ENCODE measurements at regions not wholly inside any gene's neighbourhood (a gene's known extent, or its start where the extent isn't known, plus 50 kb on each side); places are given as distances from the start of the nearest gene placed in this dataset.
A peak's percentile ranks its signal among the peaks of the same experiment; 100 is the strongest.

DNA sequence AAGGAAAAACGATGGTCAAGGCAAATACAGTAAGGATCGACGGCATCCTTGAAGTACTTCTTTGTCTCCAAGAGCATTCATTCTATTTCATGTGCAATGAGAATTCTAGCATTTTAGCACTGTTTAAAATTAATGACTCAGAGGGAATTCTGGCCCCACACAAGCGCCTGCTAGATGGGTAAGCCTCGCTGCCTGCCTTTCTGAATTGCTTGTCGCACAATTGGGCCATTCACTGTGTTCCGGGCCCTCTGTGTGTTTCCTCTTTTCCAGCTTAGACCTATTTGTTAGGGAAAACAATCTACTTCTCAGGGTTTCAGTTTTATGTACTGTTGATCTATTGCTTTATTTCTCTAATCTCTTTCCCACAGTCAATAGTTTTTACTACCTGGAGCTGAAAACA lies 204.7 kb upstream of the ZNF32 start:
- Histone ChIP-seq H3K4me1 (ENCODE audit: control insufficient read depth, insufficient read depth, low read length, unreplicated experiment) (peaks cover 24% of the 10 kb centered on the region), H3K36me3 (ENCODE audit: insufficient read depth, low read length) (no peaks in the 10 kb centered on the region), H3K79me2 (ENCODE audit: control insufficient read depth, insufficient read depth, low read length, unreplicated experiment) (no peaks in the 10 kb centered on the region)

GRCh38 chr10:43852644-43853214 lies 204.0 kb upstream of the ZNF32 start:
- Histone ChIP-seq H3K36me3 (ENCODE audit: insufficient read depth, low read length) (no peaks in the 10 kb centered on the region), H3K79me2 (ENCODE audit: control insufficient read depth, insufficient read depth, low read length, unreplicated experiment) (no peaks in the 10 kb centered on the region), H2AFZ (ENCODE audit: low read length, unreplicated experiment) (no peak overlapping the region), H3K27ac (ENCODE audit: low read depth, low read length) (no peak overlapping the region), H3K4me1 (ENCODE audit: control insufficient read depth, insufficient read depth, low read length, unreplicated experiment) (peaks cover 18% of the 10 kb centered on the region), H3K27me3 (ENCODE audit: insufficient read depth, low read length) (no peaks in the 10 kb centered on the region), H3K4me3 (ENCODE audit: low read depth, low read length) (no peak overlapping the region)

More for the DNA sequence above, 204.7 kb upstream of the ZNF32 start:
- H2AFZ ChIP-seq (ENCODE audit: low read length, unreplicated experiment) = no peak overlapping the region
- H3K27ac ChIP-seq (ENCODE audit: low read depth, low read length) = no peak overlapping the region
- H3K27me3 ChIP-seq (ENCODE audit: insufficient read depth, low read length) = no peaks in the 10 kb centered on the region
- H3K4me3 ChIP-seq (ENCODE audit: low read depth, low read length) = no peak overlapping the region

- Histone ChIP-seq H3K4me3 (ENCODE audit: low read depth, low read length) (no peak overlapping the region), H3K27ac (ENCODE audit: low read depth, low read length) (no peak overlapping the region), H3K27me3 (ENCODE audit: insufficient read depth, low read length) (no peaks in the 10 kb centered on the region), H3K4me1 (ENCODE audit: control insufficient read depth, insufficient read depth, low read length, unreplicated experiment) (peaks cover 13% of the 10 kb centered on the region), H3K79me2 (ENCODE audit: control insufficient read depth, insufficient read depth, low read length, unreplicated experiment) (no peaks in the 10 kb centered on the region), H2AFZ (ENCODE audit: low read length, unreplicated experiment) (no peak overlapping the region), H3K36me3 (ENCODE audit: insufficient read depth, low read length) (no peaks in the 10 kb centered on the region)
These were observed 203.5 kb upstream of the ZNF32 start for GRCh38 chr10:43852149-43852548.

DNA sequence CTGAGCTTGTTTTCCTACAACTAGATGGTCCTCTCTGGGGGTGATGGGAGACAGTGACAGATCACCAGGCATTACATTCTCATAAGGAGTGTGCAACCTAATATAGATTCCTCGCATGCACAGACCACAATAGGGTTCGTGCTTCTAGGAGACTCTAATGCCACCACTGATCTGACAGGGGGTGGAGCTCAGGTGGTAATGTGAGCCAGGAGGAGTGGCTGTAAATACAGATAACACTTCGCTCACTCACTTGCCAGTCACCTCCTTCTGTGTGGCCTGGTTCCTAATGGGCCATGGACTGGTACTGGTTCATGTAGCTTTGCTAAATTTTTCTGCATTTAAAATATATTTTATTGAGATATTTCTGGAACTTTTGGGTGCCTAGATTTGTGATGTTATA lies 202.3 kb upstream of the ZNF32 start:
- Histone ChIP-seq H3K4me1 (ENCODE audit: control insufficient read depth, insufficient read depth, low read length, unreplicated experiment) (peaks cover 19% of the 10 kb centered on the region), H3K36me3 (ENCODE audit: insufficient read depth, low read length) (no peaks in the 10 kb centered on the region), H3K4me3 (ENCODE audit: low read depth, low read length) (no peak overlapping the region), H3K79me2 (ENCODE audit: control insufficient read depth, insufficient read depth, low read length, unreplicated experiment) (no peaks in the 10 kb centered on the region), H3K27ac (ENCODE audit: low read depth, low read length) (no peak overlapping the region), H2AFZ (ENCODE audit: low read length, unreplicated experiment) (no peak overlapping the region), H3K27me3 (ENCODE audit: insufficient read depth, low read length) (no peaks in the 10 kb centered on the region)

DNA sequence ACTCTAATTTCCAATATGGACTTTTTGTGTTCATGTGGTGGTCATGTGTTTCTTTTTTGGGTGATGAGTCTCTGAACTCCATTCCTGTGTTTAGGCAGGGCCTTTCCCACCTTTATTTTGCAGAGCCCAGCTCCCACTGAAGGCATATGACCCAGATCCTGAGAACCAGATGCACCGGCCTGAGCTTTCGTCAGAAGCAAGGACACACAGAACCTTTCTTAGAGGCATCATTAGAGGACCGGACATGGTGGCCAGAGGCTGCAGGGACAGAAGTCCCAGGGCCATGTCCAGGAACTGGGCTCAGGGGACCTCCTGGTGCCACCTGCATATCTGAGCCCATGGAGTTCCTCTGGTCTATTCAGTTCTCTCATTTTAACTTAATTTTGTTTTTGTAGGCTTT lies 200.9 kb upstream of the ZNF32 start:
- Histone ChIP-seq H3K27me3 (ENCODE audit: insufficient read depth, low read length) (no peaks in the 10 kb centered on the region), H3K27ac (ENCODE audit: low read depth, low read length) (no peak overlapping the region), H3K4me3 (ENCODE audit: low read depth, low read length) (no peak overlapping the region), H3K36me3 (ENCODE audit: insufficient read depth, low read length) (no peaks in the 10 kb centered on the region), H3K79me2 (ENCODE audit: control insufficient read depth, insufficient read depth, low read length, unreplicated experiment) (no peaks in the 10 kb centered on the region), H2AFZ (ENCODE audit: low read length, unreplicated experiment) (no peak overlapping the region), H3K4me1 (ENCODE audit: control insufficient read depth, insufficient read depth, low read length, unreplicated experiment) (peaks cover 33% of the 10 kb centered on the region)

- Histone ChIP-seq H3K4me3 (ENCODE audit: low read depth, low read length) (no peak overlapping the region), H3K4me1 (ENCODE audit: control insufficient read depth, insufficient read depth, low read length, unreplicated experiment) (peaks cover 43% of the 10 kb centered on the region), H3K27me3 (ENCODE audit: insufficient read depth, low read length) (no peaks in the 10 kb centered on the region)
These were observed 198.3 kb upstream of the ZNF32 start for GRCh38 chr10:43846968-43847367.

DNA sequence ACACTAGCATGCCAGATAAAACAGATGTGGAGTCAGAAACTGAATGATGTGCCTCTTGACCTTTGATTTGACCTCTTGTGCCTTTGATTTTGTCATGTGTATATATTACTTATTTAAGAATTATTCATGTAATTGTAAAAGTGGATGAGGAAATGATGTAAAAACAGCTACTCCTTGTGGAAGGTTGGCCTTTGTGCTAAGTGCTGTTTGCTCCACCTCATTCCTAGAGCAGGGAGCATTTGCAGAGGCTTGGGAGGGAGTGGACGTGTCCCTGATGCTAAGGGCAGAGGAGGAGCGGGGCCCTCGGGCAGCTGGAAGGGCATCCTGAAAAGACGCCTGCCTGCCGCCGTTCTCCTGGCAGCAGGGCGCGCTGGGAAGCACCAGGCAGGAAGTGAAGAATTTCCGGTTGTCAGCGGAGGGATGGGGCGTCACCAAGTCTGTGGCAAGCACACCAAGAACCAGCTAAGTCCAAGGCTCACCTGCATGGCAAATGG lies 197.6 kb upstream of the ZNF32 start:
- H3K4me3 ChIP-seq (ENCODE audit: low read depth, low read length) = peak overlapping the region; percentile 38; the same call in 1 of the 2 replicates
- no peak overlapping the region for H2AFZ ChIP-seq (ENCODE audit: low read length, unreplicated experiment)
- no peaks in the 10 kb centered on the region for H3K36me3 ChIP-seq (ENCODE audit: insufficient read depth, low read length)
- 0 out of 2 replicates have a peak overlapping the region, but pooled peaks have one; percentile 28 for H3K27ac ChIP-seq (ENCODE audit: low read depth, low read length)
- H3K27me3 ChIP-seq (ENCODE audit: insufficient read depth, low read length) = no peaks in the 10 kb centered on the region
- peaks cover 43% of the 10 kb centered on the region for H3K4me1 ChIP-seq (ENCODE audit: control insufficient read depth, insufficient read depth, low read length, unreplicated experiment)
- H3K79me2 ChIP-seq (ENCODE audit: control insufficient read depth, insufficient read depth, low read length, unreplicated experiment) = no peaks in the 10 kb centered on the region

More at GRCh38 chr10:43846968-43847367, 198.3 kb upstream of the ZNF32 start:
- no peaks in the 10 kb centered on the region for H3K79me2 ChIP-seq (ENCODE audit: control insufficient read depth, insufficient read depth, low read length, unreplicated experiment)
- H3K27ac ChIP-seq (ENCODE audit: low read depth, low read length) = no peak overlapping the region
- no peak overlapping the region for H2AFZ ChIP-seq (ENCODE audit: low read length, unreplicated experiment)
- H3K36me3 ChIP-seq (ENCODE audit: insufficient read depth, low read length) = no peaks in the 10 kb centered on the region

DNA sequence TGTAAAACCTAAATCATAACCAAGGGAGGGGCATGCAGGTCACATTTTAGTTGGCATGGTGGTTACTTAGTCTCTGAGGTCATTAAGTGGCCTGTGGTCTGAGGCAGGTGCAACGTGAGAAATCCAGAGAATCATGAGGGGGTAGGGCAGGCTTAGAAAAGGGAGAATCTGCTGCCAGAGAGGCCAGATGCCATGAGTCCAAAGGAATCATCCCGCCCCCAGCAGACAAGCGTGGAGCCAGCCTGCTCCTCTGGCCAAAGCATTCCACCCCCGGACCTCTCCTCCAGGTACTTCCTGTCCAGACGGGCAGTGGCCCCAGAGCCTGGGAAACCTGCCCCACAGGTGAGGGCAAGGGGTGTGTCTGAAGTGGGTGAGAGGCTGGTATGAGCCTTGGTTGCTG lies 196.4 kb upstream of the ZNF32 start:
- H3K27ac ChIP-seq (ENCODE audit: low read depth, low read length) = no peak overlapping the region
- no peaks in the 10 kb centered on the region for H3K79me2 ChIP-seq (ENCODE audit: control insufficient read depth, insufficient read depth, low read length, unreplicated experiment)
- H3K27me3 ChIP-seq (ENCODE audit: insufficient read depth, low read length) = no peaks in the 10 kb centered on the region
- peaks cover 43% of the 10 kb centered on the region for H3K4me1 ChIP-seq (ENCODE audit: control insufficient read depth, insufficient read depth, low read length, unreplicated experiment)
- H3K4me3 ChIP-seq (ENCODE audit: low read depth, low read length) = no peak overlapping the region
- H2AFZ ChIP-seq (ENCODE audit: low read length, unreplicated experiment) = no peak overlapping the region
- H3K36me3 ChIP-seq (ENCODE audit: insufficient read depth, low read length) = no peaks in the 10 kb centered on the region

- Histone ChIP-seq H3K79me2 (ENCODE audit: control insufficient read depth, insufficient read depth, low read length, unreplicated experiment) (no peaks in the 10 kb centered on the region), H3K27ac (ENCODE audit: low read depth, low read length) (peak overlapping the region; percentile 41), H3K27me3 (ENCODE audit: insufficient read depth, low read length) (no peaks in the 10 kb centered on the region), H3K4me1 (ENCODE audit: control insufficient read depth, insufficient read depth, low read length, unreplicated experiment) (peaks cover 43% of the 10 kb centered on the region), H2AFZ (ENCODE audit: low read length, unreplicated experiment) (no peak overlapping the region), H3K36me3 (ENCODE audit: insufficient read depth, low read length) (no peaks in the 10 kb centered on the region), H3K4me3 (ENCODE audit: low read depth, low read length) (no peak overlapping the region)
These were observed 195.5 kb upstream of the ZNF32 start for GRCh38 chr10:43844221-43844620.

DNA sequence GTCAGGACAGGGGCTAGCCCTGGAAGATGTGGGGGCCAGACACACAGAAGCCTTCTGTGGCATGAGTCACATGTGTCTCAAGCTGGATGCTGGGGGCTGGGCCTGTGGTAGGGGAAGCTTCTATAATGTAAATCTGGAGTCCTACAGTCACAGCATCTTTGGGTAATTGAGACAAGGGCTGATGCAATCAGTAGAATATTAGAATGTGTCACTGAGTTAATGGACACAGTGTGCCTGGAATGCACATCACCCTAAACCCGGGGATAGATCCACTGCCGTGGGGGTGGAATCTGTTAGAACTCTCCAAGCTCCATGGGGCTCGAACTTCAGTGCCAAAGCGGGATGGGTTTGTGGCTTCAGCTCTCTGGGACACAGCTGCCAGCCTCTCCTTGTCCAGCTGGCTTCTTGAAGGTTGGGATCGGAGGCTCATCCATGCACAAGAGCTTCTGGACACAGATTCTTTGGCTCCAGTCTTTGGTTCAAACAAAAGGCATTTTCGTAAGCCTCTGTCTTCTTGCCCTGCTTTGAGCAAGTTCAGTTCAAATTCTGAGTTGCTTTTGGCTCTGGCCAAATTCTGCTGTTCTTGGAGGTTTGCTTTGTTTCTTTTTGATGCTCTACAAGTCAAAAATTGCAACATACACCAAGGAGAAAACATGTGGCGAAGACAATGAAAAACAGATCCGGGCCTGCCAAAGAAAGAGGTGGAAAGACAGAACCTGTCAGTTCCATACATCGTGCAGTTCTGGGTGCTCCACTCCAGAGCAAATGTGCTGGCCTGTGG lies 194.8 kb upstream of the ZNF32 start:
- Histone ChIP-seq H3K4me3 (ENCODE audit: low read depth, low read length) (peak overlapping the region; percentile 23; the same call in 1 of the 2 replicates), H3K27ac (ENCODE audit: low read depth, low read length) (peak overlapping the region; percentile 41), H3K4me1 (ENCODE audit: control insufficient read depth, insufficient read depth, low read length, unreplicated experiment) (peaks cover 43% of the 10 kb centered on the region), H2AFZ (ENCODE audit: low read length, unreplicated experiment) (peak overlapping the region; percentile 35), H3K27me3 (ENCODE audit: insufficient read depth, low read length) (no peaks in the 10 kb centered on the region), H3K36me3 (ENCODE audit: insufficient read depth, low read length) (no peaks in the 10 kb centered on the region), H3K79me2 (ENCODE audit: control insufficient read depth, insufficient read depth, low read length, unreplicated experiment) (no peaks in the 10 kb centered on the region)

GRCh38 chr10:43842496-43842895 lies 193.8 kb upstream of the ZNF32 start:
- H3K79me2 ChIP-seq (ENCODE audit: control insufficient read depth, insufficient read depth, low read length, unreplicated experiment) = no peaks in the 10 kb centered on the region
- H3K36me3 ChIP-seq (ENCODE audit: insufficient read depth, low read length) = no peaks in the 10 kb centered on the region
- H3K27ac ChIP-seq (ENCODE audit: low read depth, low read length) = no peak overlapping the region; the same call in 1 of the 2 replicates
- no peaks in the 10 kb centered on the region for H3K27me3 ChIP-seq (ENCODE audit: insufficient read depth, low read length)
- H2AFZ ChIP-seq (ENCODE audit: low read length, unreplicated experiment) = no peak overlapping the region
- no peak overlapping the region for H3K4me3 ChIP-seq (ENCODE audit: low read depth, low read length)
- H3K4me1 ChIP-seq (ENCODE audit: control insufficient read depth, insufficient read depth, low read length, unreplicated experiment) = peaks cover 43% of the 10 kb centered on the region

Measured in ACC112 (cell line).